Keratinocyte (primary cell): ENCODE measurements at regions not wholly inside any gene's neighbourhood (a gene's known extent, or its start where the extent isn't known, plus 50 kb on each side); places are given as distances from the start of the nearest gene placed in this dataset.

Experiments used
- EZH2 ChIP-seq: IDR thresholded peaks from one replicate; pipeline ENCODE4 v1.6.1; 2012; ENCODE audit warnings: inconsistent platforms, mild to moderate bottlenecking, low read length, moderate library complexity
- TF ChIP-seq, protein P1 (sequence below), 3 experiments: IDR thresholded peaks in 1 of 3; conservative IDR thresholded peaks in 1 of 3; optimal IDR thresholded peaks in 1 of 3; 2 replicates in 2 of 3; 3 replicates in 1 of 3; pipeline versions ENCODE3 to v1.5.1; 2011; ENCODE audit warnings: low read length in 3 of 3, mild to moderate bottlenecking in 3 of 3, moderate library complexity in 2 of 3, control low read depth in 1 of 3, inconsistent platforms in 1 of 3; ENCODE audit not compliant: insufficient read depth in 2 of 3; ENCODE audit errors: extremely low read depth in 1 of 3

DNA sequence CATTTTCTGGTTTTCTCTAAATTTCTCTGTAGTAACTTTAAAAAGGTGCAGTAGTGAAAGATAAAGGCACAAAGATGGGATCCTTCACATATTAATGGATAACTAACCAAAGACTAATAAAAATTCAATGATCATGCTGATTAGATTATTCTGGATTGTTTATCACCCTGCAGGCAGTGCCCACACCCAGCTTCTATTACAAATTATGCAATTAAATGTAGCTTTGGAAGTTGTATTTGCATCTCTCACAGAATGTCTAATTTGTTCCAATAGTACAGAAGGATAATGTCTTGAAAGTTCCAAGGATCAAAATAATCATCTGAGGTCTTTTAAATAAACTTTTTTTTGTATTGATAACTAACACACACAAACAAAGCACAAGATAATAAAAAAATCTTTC is 837.6 kb downstream of the HACE1 start:
- TF ChIP-seq, protein P1, sequence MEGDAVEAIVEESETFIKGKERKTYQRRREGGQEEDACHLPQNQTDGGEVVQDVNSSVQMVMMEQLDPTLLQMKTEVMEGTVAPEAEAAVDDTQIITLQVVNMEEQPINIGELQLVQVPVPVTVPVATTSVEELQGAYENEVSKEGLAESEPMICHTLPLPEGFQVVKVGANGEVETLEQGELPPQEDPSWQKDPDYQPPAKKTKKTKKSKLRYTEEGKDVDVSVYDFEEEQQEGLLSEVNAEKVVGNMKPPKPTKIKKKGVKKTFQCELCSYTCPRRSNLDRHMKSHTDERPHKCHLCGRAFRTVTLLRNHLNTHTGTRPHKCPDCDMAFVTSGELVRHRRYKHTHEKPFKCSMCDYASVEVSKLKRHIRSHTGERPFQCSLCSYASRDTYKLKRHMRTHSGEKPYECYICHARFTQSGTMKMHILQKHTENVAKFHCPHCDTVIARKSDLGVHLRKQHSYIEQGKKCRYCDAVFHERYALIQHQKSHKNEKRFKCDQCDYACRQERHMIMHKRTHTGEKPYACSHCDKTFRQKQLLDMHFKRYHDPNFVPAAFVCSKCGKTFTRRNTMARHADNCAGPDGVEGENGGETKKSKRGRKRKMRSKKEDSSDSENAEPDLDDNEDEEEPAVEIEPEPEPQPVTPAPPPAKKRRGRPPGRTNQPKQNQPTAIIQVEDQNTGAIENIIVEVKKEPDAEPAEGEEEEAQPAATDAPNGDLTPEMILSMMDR (optimal IDR thresholded peaks at IDR 0.05 in 1 of 3, IDR thresholded peaks at IDR 0.05 in 1 of 3, conservative IDR thresholded peaks at IDR 0.05 in 1 of 3; ENCODE audit: extremely low read depth in 1 of 3, insufficient read depth in 2 of 3, low read length in 3 of 3): no peak
- TF ChIP-seq EZH2: no peak
